Adipocyte (in vitro differentiated cells): ENCODE measurements at regions not wholly inside any gene's neighbourhood (a gene's known extent, or its start where the extent isn't known, plus 50 kb on each side); places are given as distances from the start of the nearest gene placed in this dataset.
"Not testable (repeated sequence)": the region's sequence is repeated elsewhere in the genome, so short reads cannot be mapped to it uniquely, and the experiment has no call there.

ENCODE experiments used
- DNase-seq: peaks from one replicate; pipeline ENCODE4 v3.0.0-alpha.2; 2015; ENCODE audit warnings: low read depth
- H3K27me3 ChIP-seq: replicated peaks from 2 replicates; pipeline ENCODE4 v1.7.0; 2013; ENCODE audit warnings: mild to moderate bottlenecking, low read length, moderate library complexity; ENCODE audit not compliant: control insufficient read depth, insufficient read depth
- H3K36me3 ChIP-seq: 2 replicates; pipeline ENCODE4 v1.7.0; 2013; ENCODE audit warnings: low read length, mild to moderate bottlenecking, moderate library complexity; ENCODE audit not compliant: control insufficient read depth, insufficient read depth, severe bottlenecking
- H3K4me1 ChIP-seq: 2 replicates; pipeline ENCODE4 v1.7.0; 2013; ENCODE audit warnings: mild to moderate bottlenecking, low read length, moderate library complexity; ENCODE audit not compliant: control insufficient read depth, insufficient read depth
- H3K4me3 ChIP-seq: 2 replicates; pipeline ENCODE4 v1.7.0; 2013; ENCODE audit warnings: mild to moderate bottlenecking, low read length, moderate library complexity
- H3K9ac ChIP-seq: 2 replicates; pipeline ENCODE4 v1.7.0; 2013; ENCODE audit warnings: mild to moderate bottlenecking, low read length, moderate library complexity
- H3K9me3 ChIP-seq: 2 replicates; pipeline ENCODE4 v1.7.0; 2013; ENCODE audit warnings: mild to moderate bottlenecking, low read length, moderate library complexity; ENCODE audit not compliant: control insufficient read depth

DNA sequence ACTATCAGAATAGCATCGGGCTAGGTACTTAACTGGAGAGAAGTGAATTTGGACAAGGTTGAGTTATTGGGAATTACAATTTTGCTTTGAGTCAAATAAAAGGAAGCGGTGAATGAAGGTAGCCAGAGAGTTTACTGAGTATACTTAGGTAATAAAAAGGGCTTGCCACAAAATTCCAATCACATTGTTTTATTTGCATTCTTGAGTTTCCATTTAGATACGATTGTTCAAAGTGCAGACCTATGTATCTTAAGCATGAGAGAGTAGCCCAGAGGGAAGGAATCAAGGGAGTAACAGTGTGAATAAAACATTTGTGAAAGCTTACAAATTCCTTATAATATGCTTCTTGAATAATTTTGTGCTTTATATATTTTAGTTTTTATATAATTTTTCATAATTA, 102.5 kb upstream of the NDST4 start:
- Histone ChIP-seq H3K4me1 (no peaks in the 10 kb centered on the region), H3K9ac (no peak overlapping the region), H3K27me3 (no peaks in the 10 kb centered on the region), H3K4me3 (no peak overlapping the region), H3K9me3 (no peaks in the 10 kb centered on the region), H3K36me3 (no peaks in the 10 kb centered on the region)
- no peak for DNase-seq

DNA sequence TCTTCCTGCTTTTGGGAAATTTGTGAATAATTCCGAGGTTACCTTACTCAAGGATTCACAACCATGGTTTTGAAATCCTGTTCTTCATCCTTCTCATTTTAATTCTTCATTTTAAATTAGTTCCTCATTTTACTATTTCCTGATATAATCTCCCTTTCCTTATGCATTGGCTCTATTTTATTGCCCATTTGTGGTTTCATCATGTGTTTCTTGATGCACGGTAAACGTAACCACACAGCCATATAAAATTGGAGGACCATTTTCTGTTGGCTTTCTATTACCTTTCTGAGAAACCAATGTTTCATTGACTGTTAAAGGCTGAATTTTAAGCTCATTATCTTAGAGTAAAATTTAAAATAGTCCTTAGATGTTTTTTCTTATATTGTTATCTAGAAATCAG, 100.3 kb upstream of the NDST4 start:
- no peaks in the 10 kb centered on the region for H3K36me3 ChIP-seq
- no peaks in the 10 kb centered on the region for H3K27me3 ChIP-seq
- no peak for DNase-seq
- no peaks in the 10 kb centered on the region for H3K9me3 ChIP-seq
- no peak overlapping the region for H3K4me3 ChIP-seq
- H3K4me1 ChIP-seq: no peaks in the 10 kb centered on the region
- H3K9ac ChIP-seq: no peak overlapping the region

- no peak for DNase-seq
- H3K4me1 ChIP-seq: peaks cover 3% of the 10 kb centered on the region
These were observed 87.6 kb upstream of the NDST4 start for GRCh38 chr4:115201042-115201330.

DNA sequence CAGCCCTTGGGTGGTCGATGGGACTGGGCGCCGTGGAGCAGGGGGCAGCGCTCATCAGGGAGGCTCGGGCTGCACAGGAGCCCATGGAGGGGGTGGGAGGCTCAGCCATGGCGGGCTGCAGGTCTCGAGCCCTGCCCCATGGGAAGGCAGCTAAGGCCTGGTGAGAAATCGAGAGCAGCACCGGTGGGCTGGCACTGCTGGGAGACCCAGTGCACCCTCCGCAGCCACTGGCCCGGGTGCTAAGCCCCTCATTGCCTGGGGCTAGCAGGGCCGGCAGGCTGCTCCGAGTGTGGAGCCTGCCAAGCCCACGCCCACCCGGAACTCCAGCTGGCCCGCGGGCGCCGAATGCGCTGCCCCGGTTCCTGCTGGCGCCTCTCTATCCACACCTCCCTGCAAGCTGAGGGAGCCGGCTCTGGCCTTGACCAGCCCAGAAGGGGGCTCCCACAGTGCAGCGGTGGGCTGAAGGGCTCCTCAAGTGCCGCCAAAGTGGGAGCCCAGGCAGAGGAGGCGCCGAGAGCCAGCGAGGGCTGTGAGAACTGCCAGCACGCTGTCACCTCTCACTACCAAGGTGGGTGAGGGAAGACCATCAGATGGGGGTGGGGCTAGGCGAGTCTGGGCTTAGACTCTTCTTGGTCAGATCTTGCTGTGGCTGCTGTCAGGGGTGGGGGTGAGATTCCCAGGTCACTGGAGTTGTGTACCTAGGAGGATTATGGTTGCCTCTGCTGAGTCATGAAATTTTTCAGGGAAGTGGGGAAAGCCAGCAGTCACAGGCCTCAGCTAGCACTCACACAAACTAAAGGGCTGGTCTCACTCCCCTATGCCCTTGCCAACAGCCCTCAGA, 87.0 kb upstream of the NDST4 start:
- DNase-seq, H3K4me3 ChIP-seq, H3K9ac ChIP-seq, H3K36me3 ChIP-seq, H3K4me1 ChIP-seq, H3K27me3 ChIP-seq, H3K9me3 ChIP-seq: not testable (repeated sequence)

More at GRCh38 chr4:115201042-115201330, 87.6 kb upstream of the NDST4 start:
- H3K4me3 ChIP-seq: no peak overlapping the region
- H3K9me3 ChIP-seq: peaks cover 6% of the 10 kb centered on the region
- no peak overlapping the region for H3K9ac ChIP-seq
- H3K27me3 ChIP-seq: no peaks in the 10 kb centered on the region
- no peaks in the 10 kb centered on the region for H3K36me3 ChIP-seq

GRCh38 chr4:115194612-115195011, 81.2 kb upstream of the NDST4 start:
- peaks cover 12% of the 10 kb centered on the region for H3K9me3 ChIP-seq
- not testable (repeated sequence) for H3K27me3 ChIP-seq

DNA sequence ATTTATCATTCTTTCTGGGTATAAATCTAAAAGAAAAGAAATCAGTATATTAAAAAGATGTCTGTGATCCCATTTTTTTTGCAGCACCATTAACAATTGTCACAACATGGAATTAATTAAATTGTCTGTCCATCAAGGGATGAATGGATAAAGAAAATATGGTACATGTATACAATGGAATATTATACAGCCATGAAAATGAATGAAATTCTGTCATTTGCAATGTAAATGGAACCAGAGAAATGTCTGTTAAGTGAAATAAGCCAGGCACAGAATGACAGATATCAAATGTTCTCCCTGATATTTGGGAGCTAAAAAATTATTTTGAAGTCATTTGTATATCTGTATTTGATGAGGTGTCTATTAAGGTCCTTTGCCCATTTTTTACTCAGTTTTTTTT, 77.1 kb upstream of the NDST4 start:
- Histone ChIP-seq H3K9ac (no peak overlapping the region), H3K27me3 (no peaks in the 10 kb centered on the region), H3K9me3 (peaks cover 5% of the 10 kb centered on the region), H3K4me3 (no peak overlapping the region), H3K4me1 (no peaks in the 10 kb centered on the region), H3K36me3 (no peaks in the 10 kb centered on the region)
- DNase-seq: no peak

More at GRCh38 chr4:115194612-115195011, 81.2 kb upstream of the NDST4 start:
- H3K9ac ChIP-seq, H3K4me1 ChIP-seq, H3K4me3 ChIP-seq, H3K36me3 ChIP-seq, DNase-seq: not testable (repeated sequence)

GRCh38 chr4:115187136-115187535, 73.7 kb upstream of the NDST4 start:
- DNase-seq: peak; percentile 9
- Histone ChIP-seq H3K4me3 (no peak overlapping the region), H3K36me3 (no peaks in the 10 kb centered on the region), H3K9ac (no peak overlapping the region), H3K9me3 (no peaks in the 10 kb centered on the region), H3K27me3 (no peaks in the 10 kb centered on the region), H3K4me1 (no peaks in the 10 kb centered on the region)

GRCh38 chr4:115179438-115180062, 66.1 kb upstream of the NDST4 start:
- H3K9ac ChIP-seq, H3K4me3 ChIP-seq, H3K4me1 ChIP-seq, H3K36me3 ChIP-seq, H3K9me3 ChIP-seq, H3K27me3 ChIP-seq, DNase-seq: not testable (repeated sequence)

GRCh38 chr4:115178687-115179086, 65.3 kb upstream of the NDST4 start:
- not testable (repeated sequence) for H3K36me3 ChIP-seq, H3K4me1 ChIP-seq, H3K4me3 ChIP-seq, H3K9ac ChIP-seq, DNase-seq, H3K9me3 ChIP-seq, H3K27me3 ChIP-seq

DNA sequence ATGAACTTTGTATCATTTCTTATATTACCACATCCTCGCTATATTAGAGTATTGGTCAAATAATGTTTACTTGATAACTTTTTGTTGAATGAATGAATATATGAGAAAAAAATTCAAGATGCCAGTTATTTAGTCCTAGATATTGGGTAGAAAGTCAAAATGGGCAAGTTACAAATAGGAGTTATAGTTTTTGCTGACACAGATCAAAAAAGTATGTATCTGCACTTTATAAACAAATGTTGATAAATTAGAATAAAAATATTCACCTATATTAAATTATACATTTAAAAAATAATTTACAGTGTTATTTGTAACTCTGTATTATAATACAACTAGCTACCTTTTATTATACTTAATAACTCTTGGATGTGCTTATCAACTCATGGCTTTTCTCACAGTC, 57.8 kb upstream of the NDST4 start:
- Histone ChIP-seq H3K36me3 (no peaks in the 10 kb centered on the region), H3K4me1 (no peaks in the 10 kb centered on the region), H3K9ac (no peak overlapping the region), H3K9me3 (no peaks in the 10 kb centered on the region), H3K27me3 (no peaks in the 10 kb centered on the region), H3K4me3 (no peak overlapping the region)
- no peak for DNase-seq

DNA sequence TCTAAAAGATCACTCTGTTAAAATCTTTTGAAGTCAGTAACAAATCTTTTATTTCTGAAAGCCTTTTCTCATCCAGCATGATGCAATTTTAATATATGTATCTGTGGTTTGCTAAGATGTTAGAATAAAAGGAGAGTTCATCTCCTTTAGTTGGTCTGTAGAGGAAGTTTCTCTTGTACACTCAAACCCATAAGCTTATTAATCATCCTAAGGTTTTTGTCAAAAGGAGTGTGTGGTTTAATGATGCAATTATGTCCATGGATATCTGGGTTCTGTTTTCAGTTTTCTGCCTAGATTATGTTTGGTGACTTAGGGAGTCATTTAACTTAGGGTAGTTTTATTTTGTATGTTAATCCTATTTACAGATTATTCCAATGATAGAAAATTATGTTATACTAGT, 52.1 kb upstream of the NDST4 start:
- H3K27me3 ChIP-seq: no peaks in the 10 kb centered on the region
- no peaks in the 10 kb centered on the region for H3K4me1 ChIP-seq
- no peaks in the 10 kb centered on the region for H3K36me3 ChIP-seq
- H3K9ac ChIP-seq: no peak overlapping the region
- H3K4me3 ChIP-seq: no peak overlapping the region
- DNase-seq: no peak
- no peaks in the 10 kb centered on the region for H3K9me3 ChIP-seq
